Right kidney (tissue), 1 donor: ENCODE measurements at regions not wholly inside any gene's neighbourhood (a gene's known extent, or its start where the extent isn't known, plus 50 kb on each side); places are given as distances from the start of the nearest gene placed in this dataset.
A peak's percentile ranks its signal among the peaks of the same experiment; 100 is the strongest.

Experiments
- DNase-seq: peaks from one replicate; pipeline ENCODE4 v3.0.0-alpha.2; 2016

GRCh38 chr6:25038999-25039398 is 103.2 kb upstream of the RIPOR2 start:
- no peak for DNase-seq

GRCh38 chr6:25041485-25042035 is 105.8 kb upstream of the RIPOR2 start:
- DNase-seq = peak; percentile 35

GRCh38 chr6:25042036-25042521 is 106.3 kb upstream of the RIPOR2 start:
- peak; percentile 32 for DNase-seq

DNA sequence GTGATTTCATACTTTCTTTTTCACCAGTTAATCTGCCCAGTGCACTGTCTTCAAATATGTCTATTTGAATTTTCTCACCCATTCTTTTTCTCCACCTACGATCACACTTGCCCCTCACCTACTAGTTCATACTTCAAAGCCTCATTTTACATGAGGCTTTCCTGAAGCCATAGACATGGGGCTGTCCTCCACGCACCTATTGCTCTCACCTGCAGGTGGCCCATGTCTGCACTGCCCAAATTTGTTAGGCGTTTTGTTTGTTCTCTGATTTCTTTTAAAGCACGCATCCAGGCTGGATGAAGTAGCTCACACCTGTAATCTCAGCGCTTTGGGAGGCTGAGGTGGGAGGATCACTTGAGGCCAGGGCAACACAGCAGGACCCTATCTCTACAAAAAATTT is 106.8 kb upstream of the RIPOR2 start:
- no peak for DNase-seq

GRCh38 chr6:25042984-25043725 is 107.4 kb upstream of the RIPOR2 start:
- DNase-seq = no peak

GRCh38 chr6:25043892-25044291 is 108.1 kb upstream of the RIPOR2 start:
- DNase-seq = no peak

GRCh38 chr6:25046942-25047341 is 111.2 kb upstream of the RIPOR2 start:
- no peak for DNase-seq

DNA sequence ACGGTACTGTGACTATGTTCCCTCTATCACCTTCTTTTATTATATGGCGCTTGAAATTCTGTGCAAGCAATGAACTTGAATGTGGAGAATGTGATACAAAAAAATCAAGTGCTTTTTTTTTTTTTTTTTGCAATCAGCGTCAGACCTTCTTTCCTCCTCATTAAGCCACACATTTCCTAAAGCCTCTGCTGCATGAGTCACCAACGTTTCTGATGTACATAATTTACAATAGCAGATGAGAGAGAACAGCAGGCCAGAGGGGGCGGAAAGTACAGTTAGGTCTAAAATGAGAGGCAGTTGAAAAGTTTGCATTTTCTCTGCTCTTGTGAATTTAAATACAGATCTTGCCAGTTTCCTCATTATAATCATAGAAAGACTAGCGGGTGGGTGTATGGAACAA is 114.6 kb upstream of the RIPOR2 start:
- no peak for DNase-seq

GRCh38 chr6:25051083-25051482 is 115.3 kb upstream of the RIPOR2 start:
- no peak for DNase-seq

DNA sequence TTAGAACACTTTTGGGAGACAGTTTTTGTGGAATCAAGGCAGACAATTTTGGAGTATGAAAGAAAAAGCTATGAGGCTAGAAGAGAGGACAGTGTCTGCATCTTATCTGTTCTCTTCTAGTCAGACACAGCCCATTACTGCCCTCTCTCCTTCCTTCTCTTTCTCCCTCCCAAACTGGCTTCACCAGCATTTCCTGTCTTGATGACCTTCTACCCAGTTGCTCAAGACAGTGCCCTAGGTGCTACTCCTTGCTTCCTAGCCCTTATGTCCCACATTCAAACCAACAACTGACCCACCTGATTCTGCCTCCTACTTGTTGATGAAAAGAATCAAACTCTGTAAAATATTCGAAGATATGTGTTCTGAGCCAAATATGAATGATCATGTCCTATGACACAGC is 116.4 kb upstream of the RIPOR2 start:
- no peak for DNase-seq

- no peak for DNase-seq
These were observed 118.2 kb upstream of the RIPOR2 start for GRCh38 chr6:25053875-25054371.

DNA sequence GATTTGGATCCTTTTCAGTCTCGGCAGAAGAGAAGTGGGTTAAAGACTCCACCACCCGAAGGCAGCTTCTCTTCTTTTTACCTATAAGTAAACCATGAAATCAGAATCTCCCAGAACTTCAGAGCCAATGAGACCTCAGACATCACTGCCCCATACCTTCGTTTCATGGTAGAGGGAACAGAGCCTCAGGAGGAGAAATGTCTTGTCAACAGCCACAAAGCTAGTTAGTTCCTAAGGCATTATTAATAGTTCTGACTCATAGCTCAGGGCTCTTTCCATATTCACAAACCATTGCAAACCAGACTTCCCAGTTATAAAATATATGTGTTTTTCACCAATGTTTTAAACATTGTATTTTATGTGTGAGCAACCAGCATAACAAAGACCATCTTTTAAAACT is 118.7 kb upstream of the RIPOR2 start:
- no peak for DNase-seq

- DNase-seq = no peak
These were observed 120.4 kb upstream of the RIPOR2 start for GRCh38 chr6:25056130-25056529.

- no peak for DNase-seq
These were observed 121.5 kb upstream of the RIPOR2 start for GRCh38 chr6:25057111-25057905.

DNA sequence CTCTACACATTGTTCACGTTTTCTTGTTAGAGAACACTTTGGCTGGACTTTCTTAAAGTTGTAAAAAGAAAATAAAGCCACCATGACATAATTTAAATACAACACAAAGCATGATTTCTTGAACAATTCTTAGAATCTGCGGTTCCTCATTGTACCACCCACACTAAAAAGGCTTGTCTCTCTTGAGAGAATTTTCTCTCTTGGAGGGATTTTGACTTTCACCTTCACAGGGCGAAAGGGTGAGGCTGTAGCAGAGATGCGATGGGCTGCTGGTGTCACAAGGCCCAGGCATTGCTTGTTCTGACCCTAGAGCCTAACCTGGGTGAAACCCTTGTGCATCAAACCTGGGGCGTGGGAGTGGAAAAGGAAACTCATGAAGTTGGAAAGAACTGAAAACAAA is 122.7 kb upstream of the RIPOR2 start:
- no peak for DNase-seq

GRCh38 chr6:25058941-25059340 is 123.2 kb upstream of the RIPOR2 start:
- no peak for DNase-seq

- no peak for DNase-seq
These were observed 124.8 kb upstream of the RIPOR2 start for GRCh38 chr6:25060522-25060921.

DNA sequence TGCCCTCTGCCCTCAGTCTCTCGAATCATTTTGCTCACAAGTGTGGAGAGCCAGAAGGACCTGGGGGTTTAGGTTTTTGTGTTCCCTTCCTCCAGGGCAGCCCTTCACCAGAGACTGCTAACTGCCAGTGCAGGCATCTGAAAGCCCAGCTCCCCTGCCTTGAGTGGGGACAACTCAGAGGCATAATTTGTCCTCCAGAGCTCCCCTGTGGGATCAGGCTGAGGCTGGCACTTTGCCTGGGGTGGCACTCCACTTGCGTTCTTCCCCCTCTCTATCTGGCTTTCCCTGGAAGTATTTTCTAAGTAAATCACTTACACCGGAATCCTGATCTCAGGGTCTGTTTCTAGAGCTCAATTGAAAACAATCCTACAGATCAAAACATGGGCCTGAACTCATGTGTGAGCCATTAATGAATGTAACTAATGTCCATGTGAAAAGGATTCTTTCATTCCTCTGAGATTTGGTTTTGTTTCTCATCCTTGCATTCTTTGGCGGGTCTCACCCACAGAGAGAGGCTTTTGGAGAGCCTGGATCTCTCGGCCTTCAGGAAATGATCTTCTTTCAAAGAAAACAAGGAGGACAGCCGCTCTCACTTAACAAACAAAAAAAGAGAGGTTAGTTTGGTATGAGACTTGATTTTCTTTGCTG is 125.7 kb upstream of the RIPOR2 start:
- no peak for DNase-seq

- DNase-seq = no peak
These were observed 126.5 kb upstream of the RIPOR2 start for GRCh38 chr6:25062070-25062811.

- no peak for DNase-seq
These were observed 128.2 kb upstream of the RIPOR2 start for GRCh38 chr6:25064006-25064405.

DNA sequence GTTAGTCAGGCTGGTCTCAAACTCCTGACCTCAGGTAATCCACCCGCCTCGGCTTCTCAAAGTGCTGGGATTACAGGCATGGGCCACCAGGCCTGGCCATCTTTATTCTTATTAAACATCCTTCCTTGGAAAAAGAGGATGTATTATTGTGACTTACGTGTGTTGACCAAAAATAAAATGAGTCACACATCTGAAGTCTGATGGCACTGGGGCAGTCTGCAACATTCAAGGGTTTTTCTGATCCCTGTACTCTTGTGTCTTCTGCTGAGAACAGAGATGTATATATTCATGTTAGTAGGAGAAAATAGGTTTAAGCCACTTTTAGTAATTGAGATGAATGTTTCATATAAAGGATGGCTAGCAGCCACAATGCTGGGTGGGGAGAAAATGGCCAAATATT is 129.9 kb upstream of the RIPOR2 start:
- DNase-seq = no peak

GRCh38 chr6:25066593-25066992 is 130.8 kb upstream of the RIPOR2 start:
- DNase-seq = no peak
